IMR-90 (cell line): ENCODE measurements at regions not wholly inside any gene's neighbourhood (a gene's known extent, or its start where the extent isn't known, plus 50 kb on each side); places are given as distances from the start of the nearest gene placed in this dataset.

Source experiments
- ATAC-seq: fragments of 200-7000 bp; cut with Tn5 transposase; 2 replicates; pipeline ENCODE4 v1.9.1; 2020; ENCODE audit warnings: low read depth, mild to moderate bottlenecking, moderate library complexity
- BruUV-seq: library from RNA; stranded (reverse); fragments of 400-500 nt; replicated peaks from 2 replicates; lab custom pipeline; 2021; lab: Mats Ljungman, UMichigan
- CTCF ChIA-PET: fragments of 300-600 bp; formaldehyde crosslinking; extraction: SDS; loops from one replicate; lab custom pipeline; 2021; ENCODE audit warnings: antibody characterized with exemption; lab: Yijun Ruan, JAX
- POLR2A ChIA-PET: fragments of 300-600 bp; sonication (Branson Sonifier 250); formaldehyde crosslinking; loops from one replicate; lab custom pipeline; 2022; ENCODE audit warnings: antibody characterized with exemption; ENCODE audit not compliant: unreplicated experiment; lab: Charles Lee
- DNase-seq: peaks from one replicate; pipeline ENCODE4 v3.0.0; 2013
- H2AFZ ChIP-seq: replicated peaks from 2 replicates; pipeline ENCODE3; 2013; ENCODE audit warnings: low read length, mild to moderate bottlenecking; ENCODE audit not compliant: poor library complexity
- H2AK5ac ChIP-seq: 2 replicates; pipeline ENCODE4 v1.6.1; 2013; ENCODE audit warnings: low read depth, low read length, inconsistent platforms
- H2AK9ac ChIP-seq: replicated peaks from 2 replicates; pipeline ENCODE3; 2013; ENCODE audit warnings: mild to moderate bottlenecking, low read depth, low read length, moderate library complexity; ENCODE audit not compliant: poor library complexity
- H2BK120ac ChIP-seq: 2 replicates; pipeline ENCODE4 v1.6.1; 2013; ENCODE audit warnings: low read depth, low read length, inconsistent platforms
- H2BK15ac ChIP-seq: 3 replicates; pipeline ENCODE4 v1.6.1; 2013; ENCODE audit warnings: low read depth, low read length, inconsistent platforms
- H2BK20ac ChIP-seq: 2 replicates; pipeline ENCODE4 v1.6.1; 2013; ENCODE audit warnings: low read depth, mild to moderate bottlenecking, inconsistent platforms, low read length, moderate library complexity
- H2BK5ac ChIP-seq: 2 replicates; pipeline ENCODE4 v1.6.1; 2013; ENCODE audit warnings: mild to moderate bottlenecking, low read depth, low read length, inconsistent platforms; ENCODE audit not compliant: poor library complexity, severe bottlenecking
- H3K14ac ChIP-seq: replicated peaks from 2 replicates; pipeline ENCODE4 v1.6.1; 2013; ENCODE audit warnings: low read depth, low read length, inconsistent platforms
- H3K18ac ChIP-seq: 2 replicates; pipeline ENCODE4 v1.6.1; 2013; ENCODE audit warnings: low read depth, low read length, control low read depth
- H3K23ac ChIP-seq: 2 replicates; pipeline ENCODE4 v1.6.1; 2013; ENCODE audit warnings: low read depth, low read length, inconsistent platforms
- H3K27ac ChIP-seq: 2 replicates; pipeline ENCODE4 v1.5.1; 2013; ENCODE audit warnings: mild to moderate bottlenecking, control low read depth, low read length; ENCODE audit not compliant: insufficient read depth
- H3K27me3 ChIP-seq: 2 replicates; pipeline ENCODE4 v1.6.1; 2013; ENCODE audit warnings: low read length; ENCODE audit not compliant: control insufficient read depth, insufficient read depth
- H3K36me3 ChIP-seq: 2 replicates; pipeline ENCODE4 v1.6.1; 2013; ENCODE audit warnings: low read length, mixed read lengths; ENCODE audit not compliant: control insufficient read depth, insufficient read depth
- H3K4ac ChIP-seq: 2 replicates; pipeline ENCODE4 v1.6.1; 2013; ENCODE audit warnings: low read depth, low read length, inconsistent platforms
- H3K4me1 ChIP-seq: 2 replicates; pipeline ENCODE4 v1.6.1; 2013; ENCODE audit warnings: low read length, mixed read lengths; ENCODE audit not compliant: control insufficient read depth, insufficient read depth
- H3K4me2 ChIP-seq: 2 replicates; pipeline ENCODE4 v1.6.1; 2013; ENCODE audit warnings: low read depth, mild to moderate bottlenecking, control low read depth, low read length, moderate library complexity
- H3K4me3 ChIP-seq: 2 replicates; pipeline ENCODE4 v1.5.1; 2013; ENCODE audit warnings: low read depth, mild to moderate bottlenecking, control low read depth, low read length, moderate library complexity; ENCODE audit not compliant: insufficient read depth
- H3K56ac ChIP-seq: 2 replicates; pipeline ENCODE4 v1.6.1; 2013; ENCODE audit warnings: low read length, inconsistent platforms; ENCODE audit not compliant: insufficient read depth; ENCODE audit errors: extremely low read depth
- H3K79me1 ChIP-seq, 2 experiments: 2 replicates each; pipeline ENCODE4 v1.6.1; 2013; ENCODE audit warnings: low read length in 2 of 2, inconsistent platforms in 1 of 2, low read depth in 1 of 2
- H3K9ac ChIP-seq: 2 replicates; pipeline ENCODE4 v1.6.1; 2013; ENCODE audit warnings: low read depth, low read length, control low read depth
- H3K9me1 ChIP-seq: 2 replicates; pipeline ENCODE4 v1.6.1; 2013; ENCODE audit warnings: low read length, inconsistent platforms; ENCODE audit not compliant: insufficient read depth
- H3K9me3 ChIP-seq: 2 replicates; pipeline ENCODE4 v1.6.1; 2013; ENCODE audit warnings: low read length; ENCODE audit not compliant: control insufficient read depth, insufficient read depth
- H4K20me1 ChIP-seq: 2 replicates; pipeline ENCODE4 v1.6.1; 2013; ENCODE audit warnings: low read length, inconsistent platforms; ENCODE audit not compliant: insufficient read depth
- H4K5ac ChIP-seq: 2 replicates; pipeline ENCODE4 v1.6.1; 2013; ENCODE audit warnings: mild to moderate bottlenecking, low read depth, low read length, control low read depth
- H4K8ac ChIP-seq, 2 experiments: 2 replicates each; pipeline ENCODE4 v1.6.1; 2013; ENCODE audit warnings: low read depth in 2 of 2, low read length in 2 of 2, control low read depth in 1 of 2, inconsistent platforms in 1 of 2
- H4K91ac ChIP-seq: 2 replicates; pipeline ENCODE4 v1.6.1; 2013; ENCODE audit warnings: low read depth, low read length, inconsistent platforms; ENCODE audit not compliant: insufficient read depth
- CEBPB ChIP-seq: IDR thresholded peaks from 2 replicates; pipeline ENCODE4 v1.6.1; 2012; ENCODE audit warnings: low read depth, low read length, improper control_type of control experiment
- MAFK ChIP-seq: IDR thresholded peaks from 2 replicates; pipeline ENCODE4 v1.6.1; 2012; ENCODE audit warnings: low read depth, low read length, improper control_type of control experiment
- MXI1 ChIP-seq: IDR thresholded peaks from 2 replicates; pipeline ENCODE4 v1.6.1; 2012; ENCODE audit warnings: low read depth, mild to moderate bottlenecking, low read length, moderate library complexity, borderline replicate concordance
- RAD21 ChIP-seq: IDR thresholded peaks from 2 replicates; pipeline ENCODE4 v1.6.1; 2012; ENCODE audit warnings: low read length, improper control_type of control experiment
- RCOR1 ChIP-seq: IDR thresholded peaks from 2 replicates; pipeline ENCODE4 v1.6.1; 2012; ENCODE audit warnings: mild to moderate bottlenecking, low read length, improper control_type of control experiment; ENCODE audit not compliant: insufficient replicate concordance
- RFX5 ChIP-seq: IDR thresholded peaks from 2 replicates; pipeline ENCODE4 v1.8.0; 2012; ENCODE audit warnings: low read depth, mild to moderate bottlenecking, low read length, moderate library complexity
- SMC3 ChIP-seq: fragments of 150-350 bp; IDR thresholded peaks from 2 replicates; pipeline ENCODE4 v1.6.1; 2016; ENCODE audit warnings: low read depth, mild to moderate bottlenecking, antibody characterized with exemption, low read length, moderate library complexity
- WGBS, 2 experiments: methylation state at CpG; one replicate each; pipeline versions ENCODE4 v1.1.5 to v1.1.7; 2013; ENCODE audit warnings: missing lambda C conversion rate in 2 of 2; ENCODE audit not compliant: insufficient read length in 1 of 2; ENCODE audit errors: extremely low coverage in 2 of 2; 5-methylcytosine and 5-hydroxymethylcytosine counted together
- dilution Hi-C: fragments of 300-500 bp; cut with HindIII; formaldehyde crosslinking; loops from one replicate; pipeline ENCODE4 v1.14.3; 2018; ENCODE audit warnings: low sequenced_read_pairs; ENCODE audit not compliant: unreplicated experiment
- in situ Hi-C: fragments of 300-500 bp; cut with MboI; formaldehyde crosslinking; loops from 3 replicates; pipeline ENCODE4 v1.14.3; 2019; ENCODE audit warnings: low sequenced_read_pairs, inconsistent platforms, mixed read lengths
- intact Hi-C: fragments of 100-400 bp; cut with micrococcal nuclease; formaldehyde crosslinking; loops from 2 replicates; pipeline ENCODE4 v1.10.0; 2022
- TF ChIP-seq, protein P1 (sequence below): fragments of 150-350 bp; IDR thresholded peaks from 2 replicates; pipeline ENCODE4 v1.6.1; 2016; ENCODE audit warnings: low read depth, mild to moderate bottlenecking, low read length, moderate library complexity, borderline replicate concordance

- no CpG with 5 or more reads among the region's 1 CpG for WGBS, 2 experiments
- dilution Hi-C loops: no loop called here
- Histone ChIP-seq H3K18ac (no peak overlapping the region), H3K4me2 (no peak overlapping the region), H3K36me3 (no peaks in the 10 kb centered on the region), H2BK15ac (no peak overlapping the region), H2AK5ac (no peak overlapping the region), H3K9ac (no peak overlapping the region), H3K23ac (no peak overlapping the region), H3K4ac (no peak overlapping the region), H2AK9ac (no peak overlapping the region), H4K20me1 (no peaks in the 10 kb centered on the region), H3K4me1 (no peaks in the 10 kb centered on the region), H3K27me3 (no peaks in the 10 kb centered on the region), H3K14ac (no peak overlapping the region), H3K56ac (no peak overlapping the region), H4K5ac (no peak overlapping the region), H3K4me3 (no peak overlapping the region), H3K9me3 (peaks cover 6% of the 10 kb centered on the region; the same call in 1 of the 2 replicates), H2BK120ac (no peak overlapping the region), H3K27ac (no peak overlapping the region), H2BK20ac (no peak overlapping the region), H3K79me1 (no peaks in the 10 kb centered on the region), H4K8ac (no peak overlapping the region), H3K9me1 (no peaks in the 10 kb centered on the region), H2AFZ (no peak overlapping the region), H4K91ac (no peak overlapping the region), H2BK5ac (no peak overlapping the region)
- ChIA-PET CTCF (no interaction called here), POLR2A (no interaction called here)
- ATAC-seq: no peak
- no TSS peak for BruUV-seq
- in situ Hi-C loops: no loop called here
- intact Hi-C loops: no loop called here
- TF ChIP-seq SMC3 (no peak), MAFK (no peak), MXI1 (no peak), CEBPB (no peak), RCOR1 (no peak), RFX5 (no peak), RAD21 (no peak)
- TF ChIP-seq, protein P1, sequence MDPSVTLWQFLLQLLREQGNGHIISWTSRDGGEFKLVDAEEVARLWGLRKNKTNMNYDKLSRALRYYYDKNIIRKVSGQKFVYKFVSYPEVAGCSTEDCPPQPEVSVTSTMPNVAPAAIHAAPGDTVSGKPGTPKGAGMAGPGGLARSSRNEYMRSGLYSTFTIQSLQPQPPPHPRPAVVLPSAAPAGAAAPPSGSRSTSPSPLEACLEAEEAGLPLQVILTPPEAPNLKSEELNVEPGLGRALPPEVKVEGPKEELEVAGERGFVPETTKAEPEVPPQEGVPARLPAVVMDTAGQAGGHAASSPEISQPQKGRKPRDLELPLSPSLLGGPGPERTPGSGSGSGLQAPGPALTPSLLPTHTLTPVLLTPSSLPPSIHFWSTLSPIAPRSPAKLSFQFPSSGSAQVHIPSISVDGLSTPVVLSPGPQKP: no peak
- no peak for DNase-seq
Measured at GRCh38 chr12:125853670-125854069, 788.4 kb downstream of the AACS start.
